ENCODE measurements at regions not wholly inside any gene's neighbourhood (a gene's known extent, or its start where the extent isn't known, plus 50 kb on each side); places are given as distances from the start of the nearest gene placed in this dataset.

GRCh38 chr11:96706761-96707160 is 316.9 kb downstream of the JRKL start:
- no peaks in the 10 kb centered on the region for H3K36me3 Mint-ChIP-seq
- TF ChIP-seq CTCF (IDR thresholded peaks at IDR 0.05) (no peak), EZH2phosphoT487 (IDR thresholded peaks at IDR 0.05) (no peak), EZH2 (IDR thresholded peaks at IDR 0.05) (no peak)

GRCh38 chr11:96707273-96707672 is 317.5 kb downstream of the JRKL start:
- no peaks in the 10 kb centered on the region for H3F3A ChIP-seq (ENCODE audit: low read depth)
- H3K27me3 ChIP-seq, result no peaks in the 10 kb centered on the region
- H3K27ac ChIP-seq, result no peak overlapping the region
- Mint-ChIP-seq H3K4me1 (no peaks in the 10 kb centered on the region), H3K27ac (no peak overlapping the region), H3K36me3 (no peaks in the 10 kb centered on the region), H3K4me3 (no peak overlapping the region), H3K9me3 (no peaks in the 10 kb centered on the region), H3K27me3 (ENCODE audit: insufficient read depth, low read depth) (peaks cover 2% of the 10 kb centered on the region)
- DNase-seq (ENCODE audit: low spot score), result no peak
- H2AFZ ChIP-seq (replicated peaks), result no peak overlapping the region
- H3K4me3 ChIP-seq, result no peak overlapping the region
- no peak overlapping the region for H3K4me2 ChIP-seq
- H3K79me2 ChIP-seq (ENCODE audit: low read depth), result no peaks in the 10 kb centered on the region
- TF ChIP-seq CTCF (IDR thresholded peaks at IDR 0.05) (no peak), EZH2 (IDR thresholded peaks at IDR 0.05) (no peak), EZH2phosphoT487 (IDR thresholded peaks at IDR 0.05) (no peak)
- H4K20me1 ChIP-seq (ENCODE audit: low read depth), result no peaks in the 10 kb centered on the region
- H3K9me3 ChIP-seq (ENCODE audit: low read depth), result no peaks in the 10 kb centered on the region
- no peaks in the 10 kb centered on the region for H3K4me1 ChIP-seq
- H3K9ac ChIP-seq, result no peak overlapping the region
- no peaks in the 10 kb centered on the region for H3K36me3 ChIP-seq

More at GRCh38 chr11:96706761-96707160, 316.9 kb downstream of the JRKL start:
- Histone ChIP-seq H3K4me2 (no peak overlapping the region), H3K4me1 (no peaks in the 10 kb centered on the region), H2AFZ (replicated peaks) (no peak overlapping the region), H3K27ac (no peak overlapping the region), H3K79me2 (ENCODE audit: low read depth) (no peaks in the 10 kb centered on the region), H3K36me3 (no peaks in the 10 kb centered on the region), H3K4me3 (no peak overlapping the region), H3K27me3 (no peaks in the 10 kb centered on the region), H3F3A (ENCODE audit: low read depth) (no peaks in the 10 kb centered on the region), H3K9me3 (ENCODE audit: low read depth) (no peaks in the 10 kb centered on the region), H4K20me1 (ENCODE audit: low read depth) (no peaks in the 10 kb centered on the region), H3K9ac (no peak overlapping the region)
- no peak overlapping the region for H3K27ac Mint-ChIP-seq
- no peak for DNase-seq (ENCODE audit: low spot score)
- H3K4me3 Mint-ChIP-seq, result no peak overlapping the region
- H3K9me3 Mint-ChIP-seq, result no peaks in the 10 kb centered on the region
- H3K4me1 Mint-ChIP-seq, result no peaks in the 10 kb centered on the region
- H3K27me3 Mint-ChIP-seq (ENCODE audit: insufficient read depth, low read depth), result peaks cover 2% of the 10 kb centered on the region

GRCh38 chr11:96708219-96708878 is 318.5 kb downstream of the JRKL start:
- Histone ChIP-seq H3K9ac (no peak overlapping the region), H3K4me3 (no peak overlapping the region), H3K27ac (no peak overlapping the region), H3K9me3 (ENCODE audit: low read depth) (no peaks in the 10 kb centered on the region), H3K4me2 (no peak overlapping the region), H3K36me3 (no peaks in the 10 kb centered on the region), H4K20me1 (ENCODE audit: low read depth) (no peaks in the 10 kb centered on the region), H3K79me2 (ENCODE audit: low read depth) (no peaks in the 10 kb centered on the region), H3K27me3 (no peaks in the 10 kb centered on the region), H3F3A (ENCODE audit: low read depth) (no peaks in the 10 kb centered on the region), H3K4me1 (no peaks in the 10 kb centered on the region), H2AFZ (replicated peaks) (no peak overlapping the region)
- H3K9me3 Mint-ChIP-seq, result no peaks in the 10 kb centered on the region
- no peak overlapping the region for H3K4me3 Mint-ChIP-seq
- no peaks in the 10 kb centered on the region for H3K36me3 Mint-ChIP-seq
- no peaks in the 10 kb centered on the region for H3K4me1 Mint-ChIP-seq
- H3K27me3 Mint-ChIP-seq (ENCODE audit: insufficient read depth, low read depth), result peaks cover 2% of the 10 kb centered on the region
- no peak overlapping the region for H3K27ac Mint-ChIP-seq
- no peak for DNase-seq (ENCODE audit: low spot score)
- TF ChIP-seq EZH2phosphoT487 (IDR thresholded peaks at IDR 0.05) (no peak), CTCF (IDR thresholded peaks at IDR 0.05) (no peak), EZH2 (IDR thresholded peaks at IDR 0.05) (no peak)
